ENCODE measurements at regions not wholly inside any gene's neighbourhood (a gene's known extent, or its start where the extent isn't known, plus 50 kb on each side); places are given as distances from the start of the nearest gene placed in this dataset.
A peak's percentile ranks its signal among the peaks of the same experiment; 100 is the strongest.
"Not testable (repeated sequence)": the region's sequence is repeated elsewhere in the genome, so short reads cannot be mapped to it uniquely, and the experiment has no call there.

DNA sequence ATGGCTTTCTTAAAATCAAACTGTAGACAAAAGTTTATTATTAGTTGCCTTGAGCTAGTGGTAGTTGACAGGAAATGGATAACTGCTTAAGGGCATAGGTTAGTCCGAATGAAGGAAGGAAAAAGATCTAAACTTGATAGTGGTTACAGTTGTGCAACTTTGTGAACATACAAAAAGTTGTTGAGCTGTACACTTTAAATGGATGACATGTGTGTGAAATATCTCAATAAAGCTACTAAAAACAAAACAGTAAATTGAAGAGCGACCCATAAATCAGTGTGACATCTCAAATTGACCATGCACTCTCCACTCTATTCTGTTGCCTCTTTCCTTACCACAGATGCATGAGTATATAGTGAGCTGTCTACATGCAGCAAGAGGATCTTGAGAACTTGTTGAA is 1757.8 kb downstream of the PCDH9 start:
- no peak for DNase-seq

GRCh38 chr13:65470781-65471180 is 1759.4 kb downstream of the PCDH9 start:
- DNase-seq, result no peak

- DNase-seq, result no peak
Observed at GRCh38 chr13:65468628-65469027, 1761.5 kb downstream of the PCDH9 start.

DNA sequence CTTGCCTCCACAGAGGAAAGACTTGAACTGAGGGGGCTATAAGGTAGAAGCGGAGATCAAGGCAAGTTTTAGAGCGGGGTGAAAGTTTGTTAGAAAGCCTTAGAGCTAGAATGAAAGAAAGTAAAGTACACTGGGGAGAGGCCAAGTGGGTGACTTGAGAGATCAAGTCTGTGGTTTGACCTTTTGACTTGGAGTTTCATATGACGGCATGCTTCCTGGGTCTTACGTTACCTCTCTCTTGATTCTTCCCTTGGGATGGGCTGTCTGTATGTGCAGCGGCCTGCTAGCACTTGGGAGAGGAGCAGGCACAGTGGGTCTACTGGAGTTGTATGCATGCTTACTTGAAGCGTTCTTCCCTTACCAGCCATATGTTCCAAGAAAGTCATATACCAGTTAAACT is 1768.5 kb downstream of the PCDH9 start:
- DNase-seq, result no peak

DNA sequence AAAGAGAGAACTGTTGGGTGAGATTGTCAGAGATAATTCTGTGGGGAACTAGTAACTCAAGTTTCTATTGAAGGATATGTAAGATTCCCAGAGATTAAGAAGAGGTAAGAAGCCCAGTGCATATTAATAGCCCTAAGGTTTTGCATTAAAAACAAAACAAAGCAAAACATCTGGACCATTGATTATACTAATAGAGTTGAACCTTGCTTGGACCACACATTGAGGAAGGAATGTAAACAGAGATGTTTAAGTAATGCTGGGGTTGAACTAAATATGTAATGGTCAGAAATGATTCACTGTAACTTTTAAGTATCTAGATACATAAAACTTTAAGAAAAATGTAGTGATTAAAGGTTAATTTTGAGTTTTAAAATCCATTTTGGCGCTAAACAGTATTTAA is 1770.0 kb downstream of the PCDH9 start:
- no peak for DNase-seq

GRCh38 chr13:65456150-65456912 is 1773.8 kb downstream of the PCDH9 start:
- peak; percentile 19 for DNase-seq

DNA sequence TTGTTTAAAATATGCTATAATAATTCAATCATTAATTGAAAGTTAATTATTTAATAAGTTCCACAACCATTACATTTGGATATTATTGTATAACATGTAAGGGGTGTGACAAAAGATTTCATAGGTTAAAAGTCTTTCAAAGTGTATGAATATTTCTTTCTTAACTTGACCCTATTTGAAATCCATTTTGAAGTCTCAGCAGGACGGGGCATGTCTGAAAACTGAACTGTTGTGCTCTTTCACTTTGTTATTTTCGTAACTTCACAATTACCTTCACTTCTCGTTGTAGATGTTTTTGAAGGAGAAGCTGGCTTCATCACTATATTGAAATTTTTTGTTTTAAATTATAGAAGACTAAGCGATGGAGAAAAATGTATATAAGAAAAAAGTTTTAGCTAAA is 1775.7 kb downstream of the PCDH9 start:
- DNase-seq, result no peak

DNA sequence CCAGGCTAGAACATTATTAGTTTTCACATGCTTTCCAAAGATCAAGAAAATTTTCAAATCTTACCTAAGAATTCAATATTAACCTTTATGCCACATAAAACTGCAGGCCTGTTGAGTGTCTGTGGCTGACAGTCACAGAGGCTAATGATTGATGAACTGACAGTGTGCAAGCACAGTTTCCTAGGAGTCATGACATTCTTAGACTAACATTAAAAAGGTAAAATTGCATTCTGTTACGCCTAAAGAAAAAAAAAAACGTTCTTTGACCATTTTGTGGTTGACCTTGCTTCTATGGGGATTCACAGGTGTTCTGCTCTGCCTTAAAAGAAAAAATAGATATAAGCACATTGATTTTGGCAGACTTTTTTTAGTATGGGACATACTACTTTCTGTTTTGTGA is 1776.2 kb downstream of the PCDH9 start:
- DNase-seq, result no peak

- DNase-seq, result no peak
Observed at GRCh38 chr13:65445340-65445739, 1784.8 kb downstream of the PCDH9 start.

DNA sequence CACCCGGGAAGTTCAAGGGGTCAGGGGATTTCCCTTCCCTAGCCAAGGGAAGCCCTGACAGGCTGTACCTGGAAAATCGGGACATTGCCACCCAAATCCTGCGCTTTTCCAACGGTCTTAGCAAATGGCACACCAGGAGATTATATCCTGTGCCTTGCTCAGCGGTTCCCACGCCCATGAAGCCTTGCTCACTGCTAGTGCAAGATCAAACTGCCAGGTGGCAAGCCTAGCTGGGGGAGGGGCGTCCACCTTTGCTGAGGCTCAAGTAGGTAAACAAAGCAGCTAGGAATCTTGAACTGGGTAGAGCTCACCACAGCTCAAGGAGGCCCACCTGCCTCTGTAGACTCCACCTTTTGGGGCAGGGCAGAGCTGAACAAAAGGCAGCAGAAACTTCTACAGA is 1794.5 kb downstream of the PCDH9 start:
- DNase-seq, result no peak

- DNase-seq, result no peak
Observed at GRCh38 chr13:65417953-65418352, 1812.2 kb downstream of the PCDH9 start.

GRCh38 chr13:65416784-65417183 is 1813.4 kb downstream of the PCDH9 start:
- DNase-seq, result no peak

GRCh38 chr13:65414187-65414586 is 1815.9 kb downstream of the PCDH9 start:
- DNase-seq, result no peak

GRCh38 chr13:65411521-65411920 is 1818.6 kb downstream of the PCDH9 start:
- DNase-seq, result no peak

DNA sequence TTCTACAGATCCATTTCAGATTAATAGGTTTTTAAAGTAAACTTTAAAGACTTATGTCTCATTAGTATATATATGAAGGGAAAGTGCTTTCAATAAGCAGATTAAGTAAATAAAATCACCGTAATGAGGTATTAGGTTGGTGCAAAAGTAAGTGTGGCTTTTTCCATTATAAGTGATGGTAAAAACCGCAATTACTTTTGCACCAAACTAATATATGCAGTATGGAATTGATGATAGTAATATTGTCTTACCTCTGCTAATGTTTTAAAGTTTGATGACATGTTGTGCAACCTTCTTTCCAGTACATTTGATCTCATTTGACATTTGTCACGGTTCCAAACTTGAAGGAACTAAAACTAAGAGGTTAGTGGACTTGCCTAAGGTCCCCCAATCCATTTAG is 1819.3 kb downstream of the PCDH9 start:
- DNase-seq, result no peak

- no peak for DNase-seq
Observed at GRCh38 chr13:65401315-65401714, 1828.8 kb downstream of the PCDH9 start.

- DNase-seq, result no peak
Observed at GRCh38 chr13:65400702-65401101, 1829.4 kb downstream of the PCDH9 start.

DNA sequence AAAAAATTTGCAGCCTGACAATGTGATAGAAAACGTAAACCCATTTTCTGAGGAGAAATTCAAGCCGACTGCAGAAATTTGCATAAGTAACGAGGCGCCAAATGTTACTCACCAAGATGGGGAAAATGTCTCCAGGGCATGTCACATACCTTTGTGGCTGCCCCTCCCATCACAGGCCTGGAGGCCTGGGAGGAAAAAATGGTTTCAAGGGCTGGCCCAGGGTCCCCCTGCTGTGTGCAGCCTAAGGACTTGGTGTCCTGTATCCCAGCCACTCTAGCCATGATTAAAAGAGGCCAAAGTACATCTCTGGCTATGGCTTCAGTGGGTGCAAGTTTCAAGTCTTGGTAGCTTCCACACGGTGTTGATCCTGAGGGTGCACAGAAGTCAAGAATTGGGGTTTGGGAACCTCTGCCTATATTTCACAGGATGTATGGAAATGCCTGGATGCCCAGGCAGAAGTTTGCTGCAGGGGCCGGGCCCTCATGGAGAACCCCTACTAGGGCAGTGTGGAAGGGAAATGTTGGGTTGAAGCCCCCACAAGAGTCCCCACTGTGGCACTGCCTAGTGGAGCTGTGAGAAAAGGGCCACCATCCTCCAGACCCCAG is 1842.3 kb downstream of the PCDH9 start:
- DNase-seq, result no peak

- DNase-seq, result no peak
Observed at GRCh38 chr13:65378943-65379519, 1851.1 kb downstream of the PCDH9 start.

GRCh38 chr13:65378484-65378883 is 1851.7 kb downstream of the PCDH9 start:
- no peak for DNase-seq

GRCh38 chr13:65368832-65369231 is 1861.3 kb downstream of the PCDH9 start:
- DNase-seq, result no peak

DNA sequence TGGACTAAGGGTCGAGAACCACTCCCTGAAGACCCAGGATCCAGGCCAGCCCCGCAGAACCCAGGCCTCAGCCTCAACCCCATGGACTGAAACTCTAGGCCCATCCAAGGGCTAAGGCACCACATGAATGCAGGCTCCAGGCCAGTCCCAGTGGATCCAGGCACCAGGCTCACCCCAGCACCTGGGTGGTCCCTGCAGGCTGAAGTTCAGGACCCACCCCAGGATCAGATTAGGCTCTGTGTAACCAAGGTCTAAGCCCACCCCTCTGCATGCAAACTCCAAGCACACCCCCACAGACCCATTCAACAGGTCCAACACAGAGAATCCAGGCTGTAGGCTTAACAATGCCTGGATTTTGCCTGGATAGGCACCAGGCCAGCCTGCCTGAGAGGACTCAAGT is 1876.2 kb downstream of the PCDH9 start:
- no peak for DNase-seq

GRCh38 chr13:65353150-65353549 is 1877.0 kb downstream of the PCDH9 start:
- not testable (repeated sequence) for DNase-seq

- DNase-seq, result no peak
Observed at GRCh38 chr13:65347420-65348030, 1882.6 kb downstream of the PCDH9 start.

Data from DMS153 (cell line).